ENCODE measurements at regions not wholly inside any gene's neighbourhood (a gene's known extent, or its start where the extent isn't known, plus 50 kb on each side); places are given as distances from the start of the nearest gene placed in this dataset.

- Histone ChIP-seq H3K36me3 (ENCODE audit: control insufficient read depth, insufficient read depth, low read length) (no peaks in the 10 kb centered on the region), H3K27ac (ENCODE audit: low read depth, low read length, severe bottlenecking) (no peak overlapping the region)
- 100% methylated on average over 1 of the region's 1 CpG; no CpG with 5 or more reads in 1 of the 2 experiments for WGBS, 2 experiments (ENCODE audit: insufficient coverage in 2 of 2)
Observed at GRCh38 chr4:106601519-106601918, 232.9 kb upstream of the GIMD1 start.

DNA sequence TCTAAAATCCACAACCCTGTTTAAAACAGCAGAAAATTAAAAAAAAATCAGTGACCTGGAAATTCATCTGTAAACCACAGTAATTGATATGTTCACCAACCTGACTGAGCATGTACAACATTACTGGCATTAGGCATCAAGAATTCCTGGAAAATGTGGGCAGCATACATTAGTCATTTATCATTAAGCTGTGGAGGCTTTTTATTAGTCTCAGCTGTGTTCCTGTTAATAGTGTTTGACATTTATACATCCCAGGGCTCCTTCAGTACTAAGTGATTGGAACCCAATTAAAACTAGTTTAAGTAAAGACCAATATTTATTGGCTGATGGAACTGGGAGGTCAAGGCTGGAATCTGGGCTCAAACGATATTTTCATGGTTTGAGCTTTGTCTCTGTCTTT is 227.3 kb upstream of the GIMD1 start:
- Histone ChIP-seq H3K4me3 (ENCODE audit: extremely low read depth, insufficient read depth, low read length, poor library complexity, severe bottlenecking) (no peak overlapping the region), H3K4me1 (ENCODE audit: control insufficient read depth, insufficient read depth, low read length, poor library complexity, severe bottlenecking) (no peaks in the 10 kb centered on the region), H3K27ac (ENCODE audit: low read depth, low read length, severe bottlenecking) (no peak overlapping the region), H3K9me3 (ENCODE audit: control insufficient read depth, low read length) (no peaks in the 10 kb centered on the region), H3K36me3 (ENCODE audit: control insufficient read depth, insufficient read depth, low read length) (no peaks in the 10 kb centered on the region)
- no CpG with 5 or more reads among the region's 1 CpG for WGBS, 2 experiments (ENCODE audit: insufficient coverage in 2 of 2)

More at GRCh38 chr4:106601519-106601918, 232.9 kb upstream of the GIMD1 start:
- H3K4me3 ChIP-seq (ENCODE audit: extremely low read depth, insufficient read depth, low read length, poor library complexity, severe bottlenecking) = no peak overlapping the region
- no peaks in the 10 kb centered on the region for H3K4me1 ChIP-seq (ENCODE audit: control insufficient read depth, insufficient read depth, low read length, poor library complexity, severe bottlenecking)
- H3K9me3 ChIP-seq (ENCODE audit: control insufficient read depth, low read length) = peaks cover 8% of the 10 kb centered on the region

DNA sequence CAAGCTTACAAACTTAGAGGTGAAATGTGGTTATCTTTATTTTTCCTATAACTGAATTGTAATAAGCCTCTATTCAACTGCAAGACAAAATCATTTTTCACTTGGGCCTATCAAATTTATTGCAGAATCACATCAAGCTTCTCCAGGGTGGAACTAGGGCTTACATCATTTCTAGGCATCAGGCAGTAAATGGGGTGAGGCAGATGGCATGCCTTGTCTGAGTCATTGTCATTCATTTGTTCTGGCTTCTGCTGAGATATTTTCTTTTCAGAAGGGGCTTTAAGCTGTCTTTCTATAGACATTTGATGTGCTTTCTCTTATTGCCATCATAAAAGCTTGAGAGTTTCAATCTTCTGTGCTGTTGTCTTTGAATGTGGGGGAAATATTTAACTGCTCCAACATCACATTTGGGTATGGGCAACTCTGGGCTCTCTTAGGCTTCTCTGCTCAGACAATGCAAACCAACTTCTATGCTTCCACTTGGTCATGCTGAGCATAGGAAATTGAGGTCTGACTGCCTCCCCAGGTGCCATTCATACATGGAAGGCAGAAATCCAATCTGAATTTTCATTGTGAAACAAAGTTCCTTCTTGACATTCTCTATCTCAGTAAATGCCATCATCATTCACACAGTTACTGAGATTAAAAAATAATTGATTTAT is 225.8 kb upstream of the GIMD1 start:
- no peak overlapping the region for H3K27ac ChIP-seq (ENCODE audit: low read depth, low read length, severe bottlenecking)
- H3K4me1 ChIP-seq (ENCODE audit: control insufficient read depth, insufficient read depth, low read length, poor library complexity, severe bottlenecking) = no peaks in the 10 kb centered on the region
- no peak overlapping the region for H3K4me3 ChIP-seq (ENCODE audit: extremely low read depth, insufficient read depth, low read length, poor library complexity, severe bottlenecking)
- no peaks in the 10 kb centered on the region for H3K36me3 ChIP-seq (ENCODE audit: control insufficient read depth, insufficient read depth, low read length)
- H3K9me3 ChIP-seq (ENCODE audit: control insufficient read depth, low read length) = no peaks in the 10 kb centered on the region

DNA sequence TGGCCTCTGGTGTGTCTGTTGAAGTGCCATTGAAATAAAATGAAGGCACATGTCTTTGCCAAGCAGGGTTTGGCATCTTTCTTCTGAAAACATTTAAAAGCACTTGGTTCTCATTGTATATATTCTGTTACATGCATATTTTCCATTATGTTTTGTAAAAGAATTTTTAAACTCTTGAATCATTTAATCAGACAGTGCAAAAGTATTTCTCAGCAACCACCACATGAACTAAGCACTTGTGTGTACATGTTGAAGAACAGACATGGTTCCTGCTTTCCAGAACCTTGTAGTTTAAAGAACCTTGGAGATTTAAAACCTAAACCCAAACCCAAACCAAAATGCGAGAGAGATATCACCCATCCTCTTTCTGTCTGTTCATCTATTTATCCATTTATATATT is 220.3 kb upstream of the GIMD1 start:
- Histone ChIP-seq H3K4me1 (ENCODE audit: control insufficient read depth, insufficient read depth, low read length, poor library complexity, severe bottlenecking) (no peaks in the 10 kb centered on the region), H3K4me3 (ENCODE audit: extremely low read depth, insufficient read depth, low read length, poor library complexity, severe bottlenecking) (no peak overlapping the region), H3K36me3 (ENCODE audit: control insufficient read depth, insufficient read depth, low read length) (no peaks in the 10 kb centered on the region), H3K27ac (ENCODE audit: low read depth, low read length, severe bottlenecking) (no peak overlapping the region), H3K9me3 (ENCODE audit: control insufficient read depth, low read length) (no peaks in the 10 kb centered on the region)
- no CpG with 5 or more reads among the region's 1 CpG for WGBS, 2 experiments (ENCODE audit: insufficient coverage in 2 of 2)

DNA sequence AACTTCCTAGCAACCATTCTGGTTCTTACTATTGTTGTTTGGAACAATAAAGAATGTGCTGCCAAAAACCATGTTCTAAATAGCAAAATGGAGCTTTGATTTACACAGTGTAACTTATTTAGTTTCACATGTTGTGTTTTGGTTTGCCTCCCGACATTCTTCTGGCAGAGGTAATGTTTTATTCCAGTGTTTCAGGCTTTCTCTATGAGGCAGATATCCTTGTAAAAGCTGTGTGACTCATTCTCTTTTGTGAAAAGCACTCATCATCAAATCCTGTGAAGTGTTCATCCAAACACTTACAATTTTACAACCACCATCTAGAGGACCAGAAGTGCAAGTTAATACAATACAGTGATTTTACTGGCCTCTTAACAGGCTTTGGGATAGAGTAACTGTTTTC is 219.0 kb upstream of the GIMD1 start:
- WGBS, 2 experiments (ENCODE audit: insufficient coverage in 2 of 2) = no CpG with 5 or more reads among the region's 1 CpG
- no peak overlapping the region for H3K4me3 ChIP-seq (ENCODE audit: extremely low read depth, insufficient read depth, low read length, poor library complexity, severe bottlenecking)
- no peaks in the 10 kb centered on the region for H3K4me1 ChIP-seq (ENCODE audit: control insufficient read depth, insufficient read depth, low read length, poor library complexity, severe bottlenecking)
- no peaks in the 10 kb centered on the region for H3K9me3 ChIP-seq (ENCODE audit: control insufficient read depth, low read length)
- H3K36me3 ChIP-seq (ENCODE audit: control insufficient read depth, insufficient read depth, low read length) = no peaks in the 10 kb centered on the region
- H3K27ac ChIP-seq (ENCODE audit: low read depth, low read length, severe bottlenecking) = no peak overlapping the region

DNA sequence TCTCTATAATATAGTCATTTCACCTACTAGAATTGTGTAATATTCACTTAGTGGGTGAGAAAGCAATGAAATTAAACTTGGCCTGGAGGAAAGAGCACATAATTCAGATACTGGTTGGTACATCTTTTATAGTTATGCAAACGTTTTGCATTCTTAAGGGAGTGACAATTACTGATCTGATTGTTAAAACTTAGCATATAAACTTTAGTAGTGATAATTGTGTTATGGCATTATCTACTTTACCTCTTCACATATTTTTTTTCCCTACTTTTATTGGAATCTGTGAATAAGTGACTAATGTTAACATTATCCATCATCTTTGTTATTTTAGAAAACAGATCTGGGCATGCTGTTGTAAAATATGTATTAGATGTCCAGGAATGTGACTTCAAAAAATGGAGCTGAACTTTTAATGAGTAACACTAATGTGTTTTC is 217.4 kb upstream of the GIMD1 start:
- Histone ChIP-seq H3K27ac (ENCODE audit: low read depth, low read length, severe bottlenecking) (no peak overlapping the region), H3K4me1 (ENCODE audit: control insufficient read depth, insufficient read depth, low read length, poor library complexity, severe bottlenecking) (no peaks in the 10 kb centered on the region)
- no CpG with 5 or more reads among the region's 1 CpG for WGBS, 2 experiments (ENCODE audit: insufficient coverage in 2 of 2)

GRCh38 chr4:106584337-106584989 is 215.9 kb upstream of the GIMD1 start:
- no peaks in the 10 kb centered on the region for H3K9me3 ChIP-seq (ENCODE audit: control insufficient read depth, low read length)
- no peak overlapping the region for H3K27ac ChIP-seq (ENCODE audit: low read depth, low read length, severe bottlenecking)
- H3K36me3 ChIP-seq (ENCODE audit: control insufficient read depth, insufficient read depth, low read length) = no peaks in the 10 kb centered on the region
- no peak overlapping the region for H3K4me3 ChIP-seq (ENCODE audit: extremely low read depth, insufficient read depth, low read length, poor library complexity, severe bottlenecking)
- no peaks in the 10 kb centered on the region for H3K4me1 ChIP-seq (ENCODE audit: control insufficient read depth, insufficient read depth, low read length, poor library complexity, severe bottlenecking)

More for the DNA sequence above, 217.4 kb upstream of the GIMD1 start:
- no peaks in the 10 kb centered on the region for H3K36me3 ChIP-seq (ENCODE audit: control insufficient read depth, insufficient read depth, low read length)
- H3K9me3 ChIP-seq (ENCODE audit: control insufficient read depth, low read length) = no peaks in the 10 kb centered on the region
- H3K4me3 ChIP-seq (ENCODE audit: extremely low read depth, insufficient read depth, low read length, poor library complexity, severe bottlenecking) = no peak overlapping the region

DNA sequence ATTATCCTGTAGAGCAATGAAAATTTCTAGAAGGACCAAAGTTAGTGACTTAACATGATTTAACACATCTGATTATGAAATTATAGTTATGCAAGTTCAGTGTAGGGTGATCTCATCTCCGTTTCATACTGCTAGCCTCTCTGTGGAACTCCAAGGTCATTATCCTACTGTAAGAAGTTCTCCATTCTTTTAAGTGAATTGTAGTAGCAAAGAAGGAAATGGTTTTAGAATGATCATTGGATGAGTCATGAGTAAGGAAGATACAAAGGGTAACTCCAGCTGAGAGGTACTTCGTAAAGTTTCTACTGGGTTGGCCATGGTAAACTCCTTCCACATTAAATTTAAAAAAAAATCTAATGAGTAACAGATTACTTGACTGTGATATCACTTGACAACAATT is 215.0 kb upstream of the GIMD1 start:
- no peak overlapping the region for H3K27ac ChIP-seq (ENCODE audit: low read depth, low read length, severe bottlenecking)
- no peak overlapping the region for H3K4me3 ChIP-seq (ENCODE audit: extremely low read depth, insufficient read depth, low read length, poor library complexity, severe bottlenecking)
- no peaks in the 10 kb centered on the region for H3K4me1 ChIP-seq (ENCODE audit: control insufficient read depth, insufficient read depth, low read length, poor library complexity, severe bottlenecking)
- no peaks in the 10 kb centered on the region for H3K36me3 ChIP-seq (ENCODE audit: control insufficient read depth, insufficient read depth, low read length)
- H3K9me3 ChIP-seq (ENCODE audit: control insufficient read depth, low read length) = no peaks in the 10 kb centered on the region
- WGBS, 2 experiments (ENCODE audit: insufficient coverage in 2 of 2) = no CpG with 5 or more reads among the region's 2 CpGs

DNA sequence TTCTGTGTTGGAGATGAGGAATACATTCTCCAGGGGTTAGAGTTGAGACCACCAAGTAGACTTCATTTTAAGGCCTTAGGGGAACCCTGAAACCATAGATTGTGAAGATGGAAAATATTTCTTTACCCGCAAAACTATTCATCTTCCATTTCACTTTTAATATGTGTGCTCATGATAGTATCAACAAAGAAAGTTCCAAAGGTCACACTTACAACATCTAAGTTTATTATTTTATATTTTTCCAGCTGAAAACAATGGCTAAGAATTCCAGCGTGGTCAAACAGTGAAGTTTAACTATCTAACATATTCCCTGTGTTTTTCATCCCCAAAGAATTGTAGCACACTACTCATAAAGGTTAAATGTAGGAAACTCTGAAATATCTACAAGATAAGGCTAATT is 214.5 kb upstream of the GIMD1 start:
- 83% methylated on average over 1 of the region's 2 CpGs; no CpG with 5 or more reads in 1 of the 2 experiments for WGBS, 2 experiments (ENCODE audit: insufficient coverage in 2 of 2)
- H3K4me3 ChIP-seq (ENCODE audit: extremely low read depth, insufficient read depth, low read length, poor library complexity, severe bottlenecking) = no peak overlapping the region
- H3K36me3 ChIP-seq (ENCODE audit: control insufficient read depth, insufficient read depth, low read length) = no peaks in the 10 kb centered on the region
- H3K9me3 ChIP-seq (ENCODE audit: control insufficient read depth, low read length) = no peaks in the 10 kb centered on the region
- H3K27ac ChIP-seq (ENCODE audit: low read depth, low read length, severe bottlenecking) = no peak overlapping the region
- no peaks in the 10 kb centered on the region for H3K4me1 ChIP-seq (ENCODE audit: control insufficient read depth, insufficient read depth, low read length, poor library complexity, severe bottlenecking)

DNA sequence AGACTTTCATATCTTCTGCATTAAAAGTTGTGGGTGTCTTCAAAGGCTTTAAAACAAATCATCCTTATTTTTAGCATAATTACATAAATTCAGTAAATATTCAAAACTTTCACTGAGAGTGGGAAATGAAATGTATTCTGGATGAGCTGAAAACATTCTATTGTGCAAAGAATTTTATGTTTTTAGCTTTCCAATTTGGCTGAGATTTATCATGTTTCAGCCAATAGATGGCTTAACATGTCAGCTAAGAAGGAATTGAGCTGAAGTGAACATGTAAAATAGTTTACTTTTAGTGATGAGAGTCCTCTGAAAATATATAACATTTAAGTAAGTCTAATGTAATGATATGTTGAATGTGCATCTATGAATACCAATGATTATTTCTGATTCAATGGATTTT is 213.5 kb upstream of the GIMD1 start:
- Histone ChIP-seq H3K27ac (ENCODE audit: low read depth, low read length, severe bottlenecking) (no peak overlapping the region), H3K4me1 (ENCODE audit: control insufficient read depth, insufficient read depth, low read length, poor library complexity, severe bottlenecking) (no peaks in the 10 kb centered on the region), H3K36me3 (ENCODE audit: control insufficient read depth, insufficient read depth, low read length) (no peaks in the 10 kb centered on the region), H3K4me3 (ENCODE audit: extremely low read depth, insufficient read depth, low read length, poor library complexity, severe bottlenecking) (no peak overlapping the region), H3K9me3 (ENCODE audit: control insufficient read depth, low read length) (no peaks in the 10 kb centered on the region)

DNA sequence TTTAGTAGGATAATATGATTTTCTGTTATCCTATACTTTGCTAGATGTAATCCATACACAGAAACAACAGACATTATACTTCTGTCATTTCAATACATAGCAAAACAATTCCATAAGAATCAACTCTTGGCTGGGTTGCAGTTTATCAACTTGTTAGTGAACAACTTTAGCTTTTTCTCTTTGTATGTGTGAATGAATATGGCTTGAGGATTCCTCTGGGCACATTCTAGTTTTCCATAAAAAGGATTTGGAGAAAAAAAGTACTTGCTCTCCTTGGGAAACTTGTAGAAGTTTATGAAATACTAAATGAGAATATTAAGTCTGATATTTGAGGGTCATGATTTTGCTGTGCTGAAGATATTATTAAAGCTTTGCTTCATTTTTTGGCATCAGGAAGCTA is 210.7 kb upstream of the GIMD1 start:
- Histone ChIP-seq H3K9me3 (ENCODE audit: control insufficient read depth, low read length) (no peaks in the 10 kb centered on the region), H3K4me3 (ENCODE audit: extremely low read depth, insufficient read depth, low read length, poor library complexity, severe bottlenecking) (no peak overlapping the region)

More for the DNA sequence above, 210.7 kb upstream of the GIMD1 start:
- no peak overlapping the region for H3K27ac ChIP-seq (ENCODE audit: low read depth, low read length, severe bottlenecking)
- no peaks in the 10 kb centered on the region for H3K36me3 ChIP-seq (ENCODE audit: control insufficient read depth, insufficient read depth, low read length)
- H3K4me1 ChIP-seq (ENCODE audit: control insufficient read depth, insufficient read depth, low read length, poor library complexity, severe bottlenecking) = no peaks in the 10 kb centered on the region

Data from mesodermal cell (in vitro differentiated cells).